HG02610 (cell line): ENCODE measurements at regions not wholly inside any gene's neighbourhood (a gene's known extent, or its start where the extent isn't known, plus 50 kb on each side); places are given as distances from the start of the nearest gene placed in this dataset.
"Not testable (repeated sequence)": the region's sequence is repeated elsewhere in the genome, so short reads cannot be mapped to it uniquely, and the experiment has no call there.

Experiments
- ATAC-seq: cut with Tn5 transposase; IDR thresholded peaks from one replicate; pipeline ENCODE4 v1.9.1; 2021; ENCODE audit warnings: mild to moderate bottlenecking, moderate library complexity; ENCODE audit not compliant: unreplicated experiment

- ATAC-seq = no peak
These were observed 813.5 kb downstream of the MCTP2 start for GRCh38 chr15:95044745-95045417.

GRCh38 chr15:95051861-95052260 lies 820.5 kb downstream of the MCTP2 start:
- no peak for ATAC-seq

DNA sequence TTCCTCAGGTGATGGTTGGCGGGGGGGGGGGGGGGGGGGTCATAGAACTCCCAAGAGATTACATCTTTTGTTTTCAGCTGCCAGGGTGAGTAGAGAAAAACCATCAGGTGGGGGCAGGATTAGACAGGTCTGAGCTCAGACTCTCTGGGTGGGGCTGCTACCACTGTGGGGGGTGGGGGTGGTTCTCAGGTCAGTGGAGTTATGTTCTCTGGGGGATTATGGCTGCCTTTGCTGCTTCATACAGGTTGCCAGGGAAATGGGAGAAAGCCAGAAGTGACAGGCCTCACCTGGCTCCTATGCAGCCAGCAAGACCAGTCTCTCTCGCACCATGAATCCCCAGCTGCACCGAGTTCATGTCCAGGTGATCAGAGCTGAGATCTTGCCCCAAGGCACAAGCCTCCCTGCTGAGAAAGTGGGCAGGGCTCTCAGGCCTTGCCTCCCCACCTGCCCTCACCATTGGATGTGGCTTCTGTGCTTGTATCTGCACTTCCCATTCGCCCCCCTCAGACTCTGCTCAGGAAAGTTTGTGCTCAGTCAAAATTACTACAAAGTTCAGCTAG lies 828.1 kb downstream of the MCTP2 start:
- no peak for ATAC-seq

GRCh38 chr15:95068701-95069521 lies 837.5 kb downstream of the MCTP2 start:
- ATAC-seq = no peak

GRCh38 chr15:95075792-95076677 lies 844.7 kb downstream of the MCTP2 start:
- ATAC-seq = no peak

DNA sequence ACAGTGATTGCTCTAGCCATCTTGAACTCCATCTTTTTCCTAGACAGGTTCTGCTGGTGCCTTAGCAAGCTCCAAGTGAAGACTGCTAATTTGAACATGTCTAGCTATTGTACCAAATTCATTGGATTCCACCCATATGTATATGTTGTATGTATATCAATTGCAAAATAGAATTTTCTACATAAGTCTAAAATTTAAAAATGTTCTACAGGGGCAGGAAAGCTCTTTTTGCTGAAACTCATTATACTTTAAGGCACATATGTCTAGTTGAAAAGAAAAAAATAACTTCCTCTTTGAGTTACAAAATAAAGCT lies 845.3 kb downstream of the MCTP2 start:
- no peak for ATAC-seq

- no peak for ATAC-seq
These were observed 846.6 kb downstream of the MCTP2 start for GRCh38 chr15:95078003-95078402.

- not testable (repeated sequence) for ATAC-seq
These were observed 848.9 kb downstream of the MCTP2 start for GRCh38 chr15:95080228-95080627.

- ATAC-seq = no peak
These were observed 853.7 kb downstream of the MCTP2 start for GRCh38 chr15:95085056-95085455.

DNA sequence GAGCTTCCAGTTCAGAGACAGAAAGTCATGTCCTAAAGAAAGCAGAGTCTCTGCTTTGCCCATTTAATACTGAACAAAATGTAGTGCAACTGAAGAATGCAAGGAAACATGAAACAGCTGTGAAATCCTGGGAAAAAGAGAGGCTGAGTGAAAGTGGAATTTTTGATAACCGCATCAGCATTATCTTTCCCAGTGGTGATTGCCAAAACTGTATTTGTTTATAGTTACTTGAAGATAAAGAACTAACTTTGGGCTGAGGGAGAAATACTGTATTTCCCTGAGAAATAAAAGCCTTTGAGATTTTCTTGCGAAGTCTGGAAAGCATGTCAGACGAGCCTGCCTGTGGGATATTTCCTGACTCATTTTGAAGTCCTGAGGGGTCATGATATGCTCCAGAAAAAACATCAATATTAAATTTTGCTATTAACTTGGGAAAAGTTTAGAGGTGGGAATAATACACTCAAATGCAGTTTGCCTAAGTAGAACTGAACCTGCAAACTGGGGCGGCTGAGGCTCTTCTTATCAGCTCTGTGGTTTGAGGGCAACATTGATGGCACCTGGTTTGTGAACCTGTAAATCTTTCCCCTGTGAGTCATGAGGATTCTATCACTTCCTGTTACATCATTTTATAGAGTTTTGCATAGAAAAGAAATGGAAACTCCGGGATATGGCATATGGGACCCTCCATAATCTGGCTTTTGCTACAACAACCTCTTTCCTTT lies 855.3 kb downstream of the MCTP2 start:
- no peak for ATAC-seq

DNA sequence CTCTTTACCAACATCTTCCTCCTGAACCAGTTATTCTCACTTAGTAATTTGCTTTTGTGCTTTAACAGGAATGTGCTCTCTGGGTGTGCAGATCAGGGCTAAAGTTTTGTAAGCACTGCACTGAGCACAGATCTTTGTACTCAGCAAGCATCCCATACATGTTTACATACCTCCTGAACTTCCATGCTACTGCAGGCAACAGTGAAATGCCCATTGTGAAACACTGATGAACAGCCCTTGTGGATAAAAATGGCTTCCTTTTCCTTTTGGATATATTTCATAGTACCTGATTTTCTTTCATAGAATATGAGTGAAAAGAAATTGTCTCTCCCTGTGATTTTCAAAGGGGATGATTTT lies 855.9 kb downstream of the MCTP2 start:
- ATAC-seq = no peak

DNA sequence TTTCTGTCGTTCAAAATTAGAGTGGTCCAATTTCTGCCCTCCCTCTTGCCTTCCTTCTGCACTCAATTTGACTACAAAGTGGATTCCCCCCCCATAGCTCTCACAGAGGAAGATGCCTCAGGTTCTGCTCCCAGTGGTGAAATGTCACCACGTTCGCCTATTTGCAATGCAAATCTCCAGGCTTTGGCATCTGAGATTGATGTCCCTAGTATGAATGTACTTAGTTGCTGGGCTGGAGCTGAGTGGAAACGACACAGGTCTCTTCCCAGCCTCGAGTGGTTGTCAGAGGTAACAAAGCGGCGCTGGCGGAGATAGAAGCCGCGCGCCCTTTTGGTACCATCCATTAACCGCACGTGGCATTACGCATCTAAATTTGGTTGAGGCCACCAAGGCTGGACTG lies 860.1 kb downstream of the MCTP2 start:
- ATAC-seq = no peak

- ATAC-seq = no peak
These were observed 863.9 kb downstream of the MCTP2 start for GRCh38 chr15:95095250-95095649.

DNA sequence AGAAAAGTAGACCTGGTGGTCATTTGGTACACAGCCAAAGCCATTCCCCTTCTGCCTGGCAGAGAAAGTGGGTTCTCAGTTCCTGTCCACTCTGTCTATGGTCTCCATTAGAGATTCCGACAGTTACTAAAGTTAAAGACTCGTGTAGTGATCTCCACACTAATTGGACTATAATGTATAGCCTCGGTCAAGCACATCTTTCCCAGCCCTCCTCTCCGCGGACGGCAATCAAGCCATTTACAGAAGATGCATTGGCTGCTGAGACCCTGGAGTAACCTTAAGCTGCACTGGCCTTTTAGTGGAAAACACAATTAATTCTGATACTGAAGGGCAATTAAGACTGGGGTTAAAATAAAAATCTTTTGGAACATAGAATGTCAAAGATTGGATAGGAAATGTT lies 865.3 kb downstream of the MCTP2 start:
- no peak for ATAC-seq

DNA sequence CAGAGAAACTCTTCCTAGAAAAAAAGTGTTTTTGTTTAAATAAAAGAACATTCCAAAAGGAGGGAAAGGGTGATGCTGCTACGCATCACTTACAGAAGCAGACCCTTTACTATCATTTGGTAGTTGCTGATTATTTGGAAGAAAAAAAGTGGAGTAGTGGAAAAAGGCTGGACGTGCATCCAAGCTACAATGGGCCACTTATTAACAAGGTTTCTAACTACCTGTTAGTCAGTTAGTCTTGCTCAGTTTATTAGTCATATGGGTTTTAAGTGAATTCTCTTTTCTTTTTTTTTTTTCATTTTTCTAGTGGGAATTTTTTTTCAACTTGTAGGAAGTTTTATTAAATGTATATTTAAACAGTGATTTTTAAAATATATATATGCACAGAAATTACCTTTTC lies 866.0 kb downstream of the MCTP2 start:
- ATAC-seq = no peak

GRCh38 chr15:95105229-95105628 lies 873.9 kb downstream of the MCTP2 start:
- no peak for ATAC-seq

GRCh38 chr15:95106801-95107200 lies 875.4 kb downstream of the MCTP2 start:
- ATAC-seq = no peak

GRCh38 chr15:95108673-95109072 lies 877.3 kb downstream of the MCTP2 start:
- ATAC-seq = no peak

DNA sequence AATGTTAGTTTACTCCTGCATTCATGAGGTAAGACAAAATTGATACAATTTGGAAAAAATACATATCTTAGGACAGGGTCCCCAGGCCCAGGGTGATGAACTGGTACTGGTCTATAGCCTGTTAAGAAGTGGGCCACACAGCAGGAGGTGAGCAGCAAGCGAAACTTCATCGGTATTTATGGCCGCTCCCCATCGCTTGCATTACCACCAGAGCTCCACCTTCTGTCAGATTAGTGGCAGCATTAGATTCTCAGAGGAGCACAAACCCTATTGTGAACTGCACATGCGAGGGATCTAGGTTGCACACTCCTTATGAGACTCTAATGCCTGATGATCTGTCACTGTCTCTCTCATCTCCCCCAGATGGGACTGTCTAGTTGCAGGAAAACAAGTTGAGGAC lies 880.6 kb downstream of the MCTP2 start:
- no peak for ATAC-seq

DNA sequence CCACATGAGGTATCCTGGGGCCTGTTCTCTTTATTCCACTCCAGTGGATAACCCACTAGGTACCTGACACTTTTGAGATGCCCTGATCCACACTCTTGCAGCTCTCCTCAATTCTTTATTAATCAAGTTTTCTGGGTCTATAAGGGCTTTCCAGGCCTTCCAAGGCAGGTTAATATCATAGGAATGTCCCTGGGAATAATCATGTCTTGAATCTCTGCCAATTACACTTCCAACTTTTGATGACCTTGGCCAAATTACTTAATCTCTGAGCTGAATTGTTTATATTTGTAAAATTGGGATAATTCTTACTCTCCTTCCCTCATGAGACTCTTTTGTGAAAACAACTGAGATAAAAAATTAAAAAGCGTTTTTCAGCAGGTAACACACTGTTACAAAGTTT lies 881.7 kb downstream of the MCTP2 start:
- ATAC-seq = no peak
